Gastroesophageal sphincter (tissue), 4 donors: ENCODE measurements at regions not wholly inside any gene's neighbourhood (a gene's known extent, or its start where the extent isn't known, plus 50 kb on each side); places are given as distances from the start of the nearest gene placed in this dataset.
A peak's percentile ranks its signal among the peaks of the same experiment; 100 is the strongest.

Experiments used
- ATAC-seq: fragments of 150-250 bp; one replicate; pipeline ENCODE4 v1.9.1; 2016; ENCODE audit warnings: mild to moderate bottlenecking, moderate library complexity
- H3K27ac ChIP-seq, 4 donors: fragments of 200-600 bp; sonication (generic) in 3 of 4; 1 replicate in 3 of 4; 2 replicates in 1 of 4; pipeline ENCODE4 v1.5.1; 2016 to 2019
- H3K27me3 ChIP-seq: fragments of 200-600 bp; sonication (generic); one replicate; pipeline ENCODE4 v1.5.1; 2019
- H3K36me3 ChIP-seq, 2 donors: fragments of 200-600 bp; sonication (generic); one replicate each; pipeline ENCODE4 v1.5.1; 2019; ENCODE audit warnings: control low read depth in 1 of 2
- H3K4me1 ChIP-seq, 3 donors: fragments of 200-600 bp; sonication (generic); 1 replicate in 2 of 3; 2 replicates in 1 of 3; pipeline ENCODE4 v1.5.1; 2016 to 2019; ENCODE audit warnings: control low read depth in 2 of 3
- H3K4me3 ChIP-seq, 2 donors: fragments of 200-600 bp; sonication (generic); one replicate each; pipeline ENCODE4 v1.5.1; 2019; ENCODE audit warnings: mild to moderate bottlenecking in 1 of 2, moderate library complexity in 1 of 2
- H3K9me3 ChIP-seq, 3 donors: fragments of 200-600 bp; sonication (generic); one replicate each; pipeline ENCODE4 v1.5.1; 2017 to 2019; ENCODE audit warnings: control low read depth in 2 of 3
- EP300 ChIP-seq: sonication (generic); formaldehyde crosslinking; IDR thresholded peaks from one replicate; pipeline ENCODE4 v1.6.1; 2017; ENCODE audit warnings: antibody characterized with exemption, mild to moderate bottlenecking
- POLR2A ChIP-seq, 2 donors: fragments of 450-650 bp; IDR thresholded peaks; one replicate each; pipeline ENCODE4 v1.6.1; 2017; ENCODE audit warnings: antibody characterized with exemption in 2 of 2, mild to moderate bottlenecking in 2 of 2, moderate library complexity in 1 of 2
- POLR2AphosphoS5 ChIP-seq: sonication (generic); formaldehyde crosslinking; IDR thresholded peaks from one replicate; pipeline ENCODE4 v1.6.1; 2017; ENCODE audit warnings: antibody characterized with exemption
- WGBS, 2 donors: methylation state at CpG; one replicate each; pipeline ENCODE4 v1.1.5; 2018; ENCODE audit warnings: low coverage in 1 of 2; 5-methylcytosine and 5-hydroxymethylcytosine counted together
- TF ChIP-seq, protein P1 (sequence below), 4 experiments: fragments of 200-600 bp in 2 of 4; fragments of 450-650 bp in 2 of 4; sonication (generic) in 1 of 4; IDR thresholded peaks; one replicate each; pipeline ENCODE4 v1.5.1; 2017 to 2019; ENCODE audit warnings: antibody characterized with exemption in 4 of 4, mild to moderate bottlenecking in 2 of 4, moderate library complexity in 2 of 4

DNA sequence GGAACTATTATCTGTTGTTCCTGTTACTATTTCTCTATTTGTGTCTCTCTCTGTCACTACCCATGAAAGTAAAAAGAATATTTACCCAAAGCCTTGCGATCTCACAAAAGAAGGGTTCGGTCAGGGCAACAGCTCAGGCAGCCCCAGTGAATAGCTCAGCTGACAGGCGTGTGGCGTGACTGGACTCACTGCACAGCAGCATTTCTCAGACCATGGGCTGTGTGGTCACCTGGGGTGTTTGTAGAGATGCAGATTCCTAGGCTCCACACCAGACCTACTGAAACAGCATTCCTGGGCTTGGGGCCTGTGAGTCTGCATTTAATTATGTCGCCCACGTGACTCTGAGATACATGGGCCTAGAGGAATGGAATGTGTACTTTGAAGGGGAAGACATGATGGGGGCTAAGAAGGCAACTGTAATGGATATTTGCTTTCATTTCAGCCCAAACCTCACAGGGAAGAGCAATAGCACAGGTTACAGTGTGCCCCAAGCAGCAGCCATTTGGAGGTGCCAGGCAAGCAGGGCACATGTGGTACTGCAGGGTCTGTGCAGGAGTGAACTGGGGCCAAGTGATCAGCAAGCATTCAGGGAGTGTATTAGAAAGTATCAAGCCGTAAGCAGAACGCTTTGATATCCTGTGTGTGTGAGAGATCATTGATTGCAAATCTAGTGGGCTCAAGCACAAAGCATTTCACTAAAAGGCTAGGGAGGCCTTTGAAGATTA lies 90.4 kb upstream of the RBMS1 start:
- ATAC-seq: no peak
- no peak overlapping the region for H3K4me3 ChIP-seq
- peaks cover 14 to 39% (median 16%) of the 10 kb centered on the region in 3 donors for H3K4me1 ChIP-seq
- H3K27ac ChIP-seq: peak overlapping the region; percentile 70 to 89 (median 78)
- H3K9me3 ChIP-seq: no peaks in the 10 kb centered on the region
- TF ChIP-seq POLR2A (IDR thresholded peaks at IDR 0.05) (no peak), POLR2AphosphoS5 (no peak), EP300 (no peak)
- TF ChIP-seq, protein P1, sequence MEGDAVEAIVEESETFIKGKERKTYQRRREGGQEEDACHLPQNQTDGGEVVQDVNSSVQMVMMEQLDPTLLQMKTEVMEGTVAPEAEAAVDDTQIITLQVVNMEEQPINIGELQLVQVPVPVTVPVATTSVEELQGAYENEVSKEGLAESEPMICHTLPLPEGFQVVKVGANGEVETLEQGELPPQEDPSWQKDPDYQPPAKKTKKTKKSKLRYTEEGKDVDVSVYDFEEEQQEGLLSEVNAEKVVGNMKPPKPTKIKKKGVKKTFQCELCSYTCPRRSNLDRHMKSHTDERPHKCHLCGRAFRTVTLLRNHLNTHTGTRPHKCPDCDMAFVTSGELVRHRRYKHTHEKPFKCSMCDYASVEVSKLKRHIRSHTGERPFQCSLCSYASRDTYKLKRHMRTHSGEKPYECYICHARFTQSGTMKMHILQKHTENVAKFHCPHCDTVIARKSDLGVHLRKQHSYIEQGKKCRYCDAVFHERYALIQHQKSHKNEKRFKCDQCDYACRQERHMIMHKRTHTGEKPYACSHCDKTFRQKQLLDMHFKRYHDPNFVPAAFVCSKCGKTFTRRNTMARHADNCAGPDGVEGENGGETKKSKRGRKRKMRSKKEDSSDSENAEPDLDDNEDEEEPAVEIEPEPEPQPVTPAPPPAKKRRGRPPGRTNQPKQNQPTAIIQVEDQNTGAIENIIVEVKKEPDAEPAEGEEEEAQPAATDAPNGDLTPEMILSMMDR (IDR thresholded peaks at IDR 0.05): no peak
- no peaks in the 10 kb centered on the region for H3K36me3 ChIP-seq
- 80 to 83% methylated on average over 6 to 7 of the region's 8 CpGs for WGBS, 2 donors
- no peaks in the 10 kb centered on the region for H3K27me3 ChIP-seq

DNA sequence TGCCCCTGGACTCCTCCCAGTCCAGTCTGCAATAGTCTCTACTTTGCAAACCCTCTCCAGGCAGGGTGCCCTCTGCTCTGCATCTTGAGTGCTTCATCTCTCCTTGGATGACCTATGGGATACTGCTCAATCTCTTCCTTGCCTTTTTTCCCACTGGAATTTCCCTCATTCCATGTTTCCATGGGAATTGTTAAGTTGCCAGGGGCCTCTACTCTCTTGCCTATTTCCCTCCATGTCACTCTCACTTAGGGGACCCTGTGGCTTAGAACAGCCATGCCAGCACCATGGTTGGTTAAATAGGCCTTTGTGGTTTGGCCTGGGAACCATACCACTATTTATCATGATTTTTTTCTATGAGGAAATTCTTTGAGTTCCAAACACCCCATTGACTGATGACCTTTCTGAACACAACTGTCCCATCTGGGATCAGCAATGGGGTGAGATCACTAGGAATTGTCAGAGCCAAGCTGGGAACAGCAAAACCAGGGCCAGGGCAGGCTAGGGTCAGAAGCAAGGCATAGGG lies 91.4 kb upstream of the RBMS1 start:
- no peak for ATAC-seq
- no peaks in the 10 kb centered on the region for H3K9me3 ChIP-seq
- TF ChIP-seq EP300 (no peak), POLR2AphosphoS5 (no peak), POLR2A (IDR thresholded peaks at IDR 0.05) (no peak)
- TF ChIP-seq, protein P1 (IDR thresholded peaks at IDR 0.05): no peak

DNA sequence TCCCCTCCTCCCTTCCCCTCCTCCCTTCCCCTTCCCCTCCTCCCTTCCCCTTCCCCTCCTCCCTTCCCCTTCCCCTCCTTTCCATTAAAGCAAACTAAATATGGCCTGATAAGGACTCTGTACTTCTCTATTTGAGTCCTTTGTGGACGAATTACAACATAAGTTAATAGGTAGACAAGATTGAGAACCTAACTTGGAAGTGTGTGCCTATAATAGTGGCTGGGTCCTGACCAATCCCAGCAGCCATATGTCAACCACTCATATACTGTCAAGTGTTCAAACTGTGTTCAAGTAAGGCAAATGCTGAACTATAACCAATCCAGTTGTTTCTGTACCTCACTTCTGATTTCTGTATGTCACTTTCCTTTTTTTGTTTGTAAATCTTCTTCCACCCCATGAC lies 97.1 kb upstream of the RBMS1 start:
- ATAC-seq: no peak
- 40% methylated on average over 1 of the region's 1 CpG; no CpG with 5 or more reads in 1 of the 2 donors for WGBS, 2 donors
- no peaks in the 10 kb centered on the region for H3K4me1 ChIP-seq
- H3K27ac ChIP-seq: peak overlapping the region in 1 of 4 donors; percentile 29
- no peak overlapping the region for H3K4me3 ChIP-seq
- TF ChIP-seq EP300 (no peak), POLR2AphosphoS5 (no peak), POLR2A (IDR thresholded peaks at IDR 0.05) (no peak)
- TF ChIP-seq, protein P1 (IDR thresholded peaks at IDR 0.05): no peak
- H3K27me3 ChIP-seq: no peaks in the 10 kb centered on the region
- peaks cover 0 to 4% (median 0%) of the 10 kb centered on the region in 3 donors for H3K9me3 ChIP-seq
- no peaks in the 10 kb centered on the region for H3K36me3 ChIP-seq

More for the DNA sequence above, 91.4 kb upstream of the RBMS1 start:
- peaks cover 14 to 39% (median 16%) of the 10 kb centered on the region in 3 donors for H3K4me1 ChIP-seq
- peak overlapping the region in 3 of 4 donors; percentile 70 to 80 (median 77) for H3K27ac ChIP-seq
- no peaks in the 10 kb centered on the region for H3K27me3 ChIP-seq
- H3K4me3 ChIP-seq: no peak overlapping the region
- H3K36me3 ChIP-seq: no peaks in the 10 kb centered on the region

DNA sequence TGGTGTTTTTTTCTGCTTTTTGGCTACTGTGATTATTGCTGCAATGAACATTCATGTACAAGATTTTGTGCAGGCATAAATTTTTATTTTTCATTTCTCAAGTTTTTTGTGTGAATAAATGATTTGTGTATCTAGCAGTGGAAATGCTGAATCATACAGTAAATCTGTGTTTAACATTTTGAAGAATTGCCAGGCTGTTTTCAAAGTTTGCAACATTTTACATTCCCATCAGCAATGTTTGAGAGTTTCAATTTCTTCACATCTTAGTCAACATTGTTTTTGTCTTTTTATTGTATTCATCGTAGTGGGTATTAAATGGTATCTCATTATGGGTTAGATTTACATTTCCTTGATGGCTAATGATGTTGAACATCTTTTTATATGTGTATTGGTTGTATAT lies 98.8 kb upstream of the RBMS1 start:
- Histone ChIP-seq H3K27ac (no peak overlapping the region), H3K4me3 (no peak overlapping the region), H3K9me3 (peaks cover 0 to 4% (median 0%) of the 10 kb centered on the region in 3 donors), H3K36me3 (no peaks in the 10 kb centered on the region), H3K4me1 (no peaks in the 10 kb centered on the region), H3K27me3 (no peaks in the 10 kb centered on the region)
- WGBS, 2 donors: 86 to 92% methylated on average over 1 of the region's 1 CpG
- ATAC-seq: no peak
- TF ChIP-seq EP300 (no peak), POLR2AphosphoS5 (no peak), POLR2A (IDR thresholded peaks at IDR 0.05) (no peak)
- TF ChIP-seq, protein P1 (IDR thresholded peaks at IDR 0.05): no peak

DNA sequence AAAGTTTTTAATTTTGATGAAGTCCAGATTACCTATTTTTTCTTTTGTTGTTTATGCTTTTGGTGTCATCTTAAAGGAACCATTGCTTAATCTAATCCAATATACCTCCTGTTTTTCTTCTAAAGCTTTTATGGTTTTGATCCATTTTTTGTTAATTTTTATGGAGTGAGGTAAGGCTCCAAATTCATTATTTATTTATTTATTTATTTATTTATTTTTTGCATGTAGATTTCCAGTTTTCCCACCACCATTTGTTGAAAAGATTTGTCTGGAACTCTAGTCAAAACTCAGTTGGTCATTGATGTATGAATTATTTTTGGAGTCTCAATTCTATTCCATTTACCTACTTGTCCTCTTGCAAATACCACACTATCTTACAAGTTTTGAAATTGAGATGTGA lies 99.4 kb upstream of the RBMS1 start:
- ATAC-seq: no peak
- Histone ChIP-seq H3K4me1 (no peaks in the 10 kb centered on the region), H3K9me3 (peaks cover 0 to 4% (median 0%) of the 10 kb centered on the region in 3 donors), H3K36me3 (no peaks in the 10 kb centered on the region), H3K27me3 (no peaks in the 10 kb centered on the region), H3K27ac (no peak overlapping the region), H3K4me3 (no peak overlapping the region)
- no peak for TF ChIP-seq EP300
- no peak for TF ChIP-seq POLR2AphosphoS5
- TF ChIP-seq, protein P1 (IDR thresholded peaks at IDR 0.05): no peak
- TF ChIP-seq POLR2A (IDR thresholded peaks at IDR 0.05): no peak
